K562 (cell line): ENCODE measurements at regions not wholly inside any gene's neighbourhood (a gene's known extent, or its start where the extent isn't known, plus 50 kb on each side); places are given as distances from the start of the nearest gene placed in this dataset.

Experiments
- ATF7 ChIP-seq: fragments of 450-650 bp; IDR thresholded peaks from 2 replicates; pipeline ENCODE4 v1.7.1; 2014; ENCODE audit warnings: mild to moderate bottlenecking, moderate library complexity
- BMI1 ChIP-seq: fragments of 150-350 bp; IDR thresholded peaks from 2 replicates; pipeline ENCODE4 v1.6.1; 2014; ENCODE audit warnings: low read length
- DIDO1 ChIP-seq: fragments of 450-650 bp; IDR thresholded peaks from 2 replicates; pipeline ENCODE4 v1.6.1; 2016; ENCODE audit warnings: low read depth, missing biosample characterization, missing genetic modification characterization
- IRF2 ChIP-seq: sonication (generic); formaldehyde crosslinking; IDR thresholded peaks from 2 replicates; pipeline ENCODE4 v1.8.1; 2022; ENCODE audit warnings: mild to moderate bottlenecking, missing genetic modification reagents
- LCOR ChIP-seq: sonication (generic); formaldehyde crosslinking; IDR thresholded peaks from 2 replicates; pipeline ENCODE4 v1.8.0; 2022; ENCODE audit warnings: mild to moderate bottlenecking, missing genetic modification reagents
- NR2C2 ChIP-seq, 2 experiments: fragments of 200-800 bp in 1 of 2; sonication (Bioruptor generic) in 1 of 2; sonication (generic) in 1 of 2; formaldehyde crosslinking in 1 of 2; IDR thresholded peaks; 2 replicates each; pipeline versions ENCODE4 v1.6.1 to v1.8.0; 2016 to 2022; ENCODE audit warnings: mild to moderate bottlenecking in 1 of 2, missing compliant biosample characterization in 1 of 2, missing genetic modification characterization in 1 of 2, missing genetic modification reagents in 1 of 2
- NRF1 ChIP-seq, 2 experiments: fragments of 450-650 bp; IDR thresholded peaks in 1 of 2; conservative IDR thresholded peaks in 1 of 2; 2 replicates each; pipeline ENCODE4 v1.6.1; 2014; ENCODE audit warnings: mild to moderate bottlenecking in 2 of 2
- POLR2B ChIP-seq: fragments of 450-650 bp; IDR thresholded peaks from 2 replicates; pipeline ENCODE4 v1.6.1; 2018; ENCODE audit warnings: low read depth; ENCODE audit not compliant: partially characterized antibody
- RFX1 ChIP-seq: fragments of 450-650 bp; IDR thresholded peaks from 2 replicates; pipeline ENCODE4 v1.6.1; 2016; ENCODE audit warnings: mild to moderate bottlenecking, moderate library complexity
- SAFB2 ChIP-seq: fragments of 200-400 bp; formaldehyde crosslinking; IDR thresholded peaks from 2 replicates; pipeline ENCODE4 v1.6.1; 2018; ENCODE audit warnings: borderline replicate concordance, low read length, low read depth, moderate library complexity; ENCODE audit not compliant: severe bottlenecking
- SMARCA5 ChIP-seq: fragments of 450-650 bp; IDR thresholded peaks from 2 replicates; pipeline ENCODE4 v1.6.1; 2016
- SPI1 ChIP-seq: IDR thresholded peaks from 2 replicates; pipeline ENCODE4 v1.6.1; 2011; ENCODE audit warnings: low read depth, low read length, control low read depth, borderline replicate concordance
- TEAD1 ChIP-seq, 2 experiments: fragments of 450-650 bp in 1 of 2; sonication (generic) in 1 of 2; formaldehyde crosslinking; IDR thresholded peaks; 2 replicates each; pipeline versions ENCODE4 v1.4.0 to v1.8.0; 2020 to 2022; ENCODE audit warnings: mild to moderate bottlenecking in 2 of 2, missing genetic modification reagents in 1 of 2
- TFAP4 ChIP-seq: sonication (generic); formaldehyde crosslinking; IDR thresholded peaks from 2 replicates; pipeline ENCODE4 v1.8.0; 2022; ENCODE audit warnings: missing genetic modification reagents, mild to moderate bottlenecking, moderate library complexity, borderline replicate concordance
- ZBTB40 ChIP-seq, 2 experiments: fragments of 450-650 bp in 1 of 2; sonication (generic) in 1 of 2; formaldehyde crosslinking in 1 of 2; IDR thresholded peaks; 2 replicates each; pipeline versions ENCODE4 v1.7.1 to v1.9.0; 2016 to 2022; ENCODE audit warnings: inconsistent platforms in 1 of 2, mild to moderate bottlenecking in 1 of 2, missing genetic modification reagents in 1 of 2
- ZNF165 ChIP-seq: fragments of 250-450 bp; sonication (Bioruptor Pico); IDR thresholded peaks from 2 replicates; pipeline ENCODE4 v1.4.0; 2020; ENCODE audit warnings: borderline replicate concordance
- ZNF311 ChIP-seq: fragments of 250-450 bp; sonication (Bioruptor Pico); IDR thresholded peaks from 2 replicates; pipeline ENCODE4 v1.4.0; 2020; ENCODE audit warnings: mild to moderate bottlenecking, moderate library complexity
- ZNF445 ChIP-seq: fragments of 250-450 bp; sonication (Bioruptor Pico); IDR thresholded peaks from 2 replicates; pipeline ENCODE4 v1.4.0; 2020; ENCODE audit warnings: low read depth, mild to moderate bottlenecking, moderate library complexity
- ZSCAN29 ChIP-seq: fragments of 450-650 bp; IDR thresholded peaks from 2 replicates; pipeline ENCODE4 v1.6.1; 2017

GRCh38 chr11:45354976-45355705 is 69.0 kb upstream of the SYT13 start (continued):
- peak; percentile 96 for TF ChIP-seq ZBTB40 (IDR thresholded peaks at IDR 0.05)
- no peak for TF ChIP-seq ZBTB40 (CRISPR knock-in tag; IDR thresholded peaks at IDR 0.05)
- no peak for TF ChIP-seq TEAD1 (CRISPR knock-in tag; IDR thresholded peaks at IDR 0.05)
- TF ChIP-seq BMI1: no peak
- no peak for TF ChIP-seq SAFB2
- peak; percentile 85 for TF ChIP-seq DIDO1 (tag)
- no peak for TF ChIP-seq IRF2 (CRISPR knock-in tag)
- peak; percentile 73; the same call in 1 of the 2 replicates for TF ChIP-seq LCOR (CRISPR knock-in tag)
- no peak for TF ChIP-seq SMARCA5
- peak; percentile 84 for TF ChIP-seq RFX1
- TF ChIP-seq ZNF311 (CRISPR knock-in tag): no peak
- TF ChIP-seq ZNF445 (CRISPR knock-in tag): no peak
- TF ChIP-seq NR2C2 (CRISPR knock-in tag; IDR thresholded peaks at IDR 0.05): no peak
- peak; percentile 98 for TF ChIP-seq NR2C2 (tag; IDR thresholded peaks at IDR 0.05)
- TF ChIP-seq ZSCAN29: no peak
- TF ChIP-seq ATF7: peak; percentile 82
- TF ChIP-seq SPI1: peak; percentile 95
- no peak for TF ChIP-seq POLR2B
- TF ChIP-seq ZNF165: no peak
- TF ChIP-seq TFAP4 (CRISPR knock-in tag): peak; percentile 33; the same call in 1 of the 2 replicates
- 0 out of 4 replicates have a peak, but pooled peaks of 1 of the 2 experiments have one; percentile 24 for TF ChIP-seq NRF1 (conservative IDR thresholded peaks at IDR 0.05 in 1 of 2, IDR thresholded peaks at IDR 0.05 in 1 of 2)
